Osteocyte (in vitro differentiated cells): ENCODE measurements at regions not wholly inside any gene's neighbourhood (a gene's known extent, or its start where the extent isn't known, plus 50 kb on each side); places are given as distances from the start of the nearest gene placed in this dataset.
A peak's percentile ranks its signal among the peaks of the same experiment; 100 is the strongest.

Experiments used
- DNase-seq: peaks from one replicate; pipeline ENCODE4 v3.0.0; 2021; ENCODE audit warnings: mixed read lengths; ENCODE audit not compliant: unreplicated experiment; ENCODE audit errors: extremely low spot score
- H3K27ac Mint-ChIP-seq: one replicate; pipeline ENCODE4 v1.8.0; 2021; ENCODE audit warnings: mild to moderate bottlenecking, mixed read lengths; ENCODE audit not compliant: unreplicated experiment
- H3K27me3 Mint-ChIP-seq: one replicate; pipeline ENCODE4 v1.8.0; 2021; ENCODE audit warnings: mixed read lengths; ENCODE audit not compliant: unreplicated experiment
- H3K36me3 Mint-ChIP-seq: one replicate; pipeline ENCODE4 v1.8.0; 2021; ENCODE audit warnings: mixed read lengths; ENCODE audit not compliant: unreplicated experiment
- H3K4me1 Mint-ChIP-seq: one replicate; pipeline ENCODE4 v1.8.0; 2021; ENCODE audit warnings: mixed read lengths; ENCODE audit not compliant: unreplicated experiment
- H3K4me3 Mint-ChIP-seq: one replicate; pipeline ENCODE4 v1.8.0; 2021; ENCODE audit warnings: mild to moderate bottlenecking, moderate library complexity, mixed read lengths; ENCODE audit not compliant: unreplicated experiment
- H3K9me3 Mint-ChIP-seq: one replicate; pipeline ENCODE4 v1.8.0; 2021; ENCODE audit warnings: mixed read lengths; ENCODE audit not compliant: unreplicated experiment
- TF ChIP-seq, protein P1 (sequence below): fragments of 200-600 bp; sonication (generic); IDR thresholded peaks from 2 replicates; pipeline ENCODE4 v1.5.0; 2021; ENCODE audit warnings: antibody characterized with exemption, mild to moderate bottlenecking, moderate library complexity

DNA sequence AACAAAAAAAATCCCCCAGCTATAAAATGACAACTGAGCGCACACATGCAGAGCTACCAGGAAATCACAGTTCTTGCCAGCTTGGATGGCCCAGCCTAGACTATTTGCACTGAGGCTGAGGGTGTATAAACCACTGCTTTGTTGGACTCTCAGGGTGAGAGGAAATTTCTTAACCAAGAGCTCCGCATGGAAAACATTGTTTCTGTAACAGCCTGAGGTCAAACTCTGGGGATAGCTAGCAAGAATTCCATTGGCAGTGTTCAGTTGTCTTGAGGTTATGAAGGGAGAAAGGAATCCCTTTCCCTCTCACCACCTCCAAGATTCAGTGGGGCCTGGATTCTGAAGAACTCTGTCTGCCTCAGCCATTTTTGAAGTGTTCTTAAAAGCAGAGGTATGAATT is 360.0 kb downstream of the OSTF1 start:
- H3K9me3 Mint-ChIP-seq: peaks cover 21% of the 10 kb centered on the region
- peak overlapping the region; percentile 92 for H3K27ac Mint-ChIP-seq
- no peaks in the 10 kb centered on the region for H3K27me3 Mint-ChIP-seq
- H3K36me3 Mint-ChIP-seq: no peaks in the 10 kb centered on the region
- H3K4me1 Mint-ChIP-seq: peaks cover 69% of the 10 kb centered on the region
- no peak overlapping the region for H3K4me3 Mint-ChIP-seq
- DNase-seq: no peak
- TF ChIP-seq, protein P1, sequence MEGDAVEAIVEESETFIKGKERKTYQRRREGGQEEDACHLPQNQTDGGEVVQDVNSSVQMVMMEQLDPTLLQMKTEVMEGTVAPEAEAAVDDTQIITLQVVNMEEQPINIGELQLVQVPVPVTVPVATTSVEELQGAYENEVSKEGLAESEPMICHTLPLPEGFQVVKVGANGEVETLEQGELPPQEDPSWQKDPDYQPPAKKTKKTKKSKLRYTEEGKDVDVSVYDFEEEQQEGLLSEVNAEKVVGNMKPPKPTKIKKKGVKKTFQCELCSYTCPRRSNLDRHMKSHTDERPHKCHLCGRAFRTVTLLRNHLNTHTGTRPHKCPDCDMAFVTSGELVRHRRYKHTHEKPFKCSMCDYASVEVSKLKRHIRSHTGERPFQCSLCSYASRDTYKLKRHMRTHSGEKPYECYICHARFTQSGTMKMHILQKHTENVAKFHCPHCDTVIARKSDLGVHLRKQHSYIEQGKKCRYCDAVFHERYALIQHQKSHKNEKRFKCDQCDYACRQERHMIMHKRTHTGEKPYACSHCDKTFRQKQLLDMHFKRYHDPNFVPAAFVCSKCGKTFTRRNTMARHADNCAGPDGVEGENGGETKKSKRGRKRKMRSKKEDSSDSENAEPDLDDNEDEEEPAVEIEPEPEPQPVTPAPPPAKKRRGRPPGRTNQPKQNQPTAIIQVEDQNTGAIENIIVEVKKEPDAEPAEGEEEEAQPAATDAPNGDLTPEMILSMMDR: no peak

DNA sequence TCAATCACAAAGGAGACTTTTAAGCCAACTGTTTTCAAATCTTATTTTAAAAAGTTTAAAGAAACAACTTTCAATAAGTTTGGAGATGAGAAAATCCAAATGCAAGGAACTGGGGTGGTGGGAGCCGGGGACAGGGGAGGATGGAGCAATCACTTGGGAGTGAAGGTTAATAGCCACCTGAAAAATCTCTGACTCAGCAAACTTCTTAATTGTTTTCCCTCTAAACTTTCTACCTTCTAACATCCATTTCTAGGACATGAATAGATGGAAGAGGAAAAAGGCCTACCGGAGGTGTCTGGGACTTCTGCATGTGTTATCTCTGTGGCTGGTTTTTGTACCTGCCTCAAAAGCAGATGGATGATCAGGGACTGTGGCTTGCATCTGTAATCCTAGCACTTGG is 360.6 kb downstream of the OSTF1 start:
- H3K4me3 Mint-ChIP-seq: no peak overlapping the region
- H3K27ac Mint-ChIP-seq: peak overlapping the region; percentile 92
- no peaks in the 10 kb centered on the region for H3K36me3 Mint-ChIP-seq
- H3K27me3 Mint-ChIP-seq: no peaks in the 10 kb centered on the region
- DNase-seq: no peak
- peaks cover 73% of the 10 kb centered on the region for H3K4me1 Mint-ChIP-seq
- TF ChIP-seq, protein P1: no peak
- peaks cover 15% of the 10 kb centered on the region for H3K9me3 Mint-ChIP-seq

DNA sequence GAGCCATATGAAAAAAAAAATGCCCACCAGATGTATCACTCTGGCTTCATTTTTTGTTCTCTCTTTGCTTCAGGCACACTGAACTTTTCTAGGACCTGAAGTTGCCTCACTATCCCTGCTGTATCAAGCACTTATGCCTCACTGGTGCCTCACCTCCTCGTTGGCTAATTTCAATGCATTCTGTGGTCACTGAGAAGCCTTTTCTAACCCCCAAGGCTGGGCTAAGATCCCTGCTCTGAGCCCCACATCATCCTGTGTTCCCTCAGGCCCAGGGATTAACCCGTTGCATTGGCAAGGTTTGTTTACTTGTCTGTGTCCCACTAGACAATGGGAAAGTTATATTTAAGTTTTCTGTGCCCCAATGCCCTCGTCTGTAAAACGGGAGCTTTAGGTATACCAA is 362.7 kb downstream of the OSTF1 start:
- Mint-ChIP-seq H3K27ac (peak overlapping the region; percentile 87), H3K9me3 (no peaks in the 10 kb centered on the region), H3K36me3 (no peaks in the 10 kb centered on the region), H3K4me3 (no peak overlapping the region), H3K4me1 (peaks cover 74% of the 10 kb centered on the region), H3K27me3 (no peaks in the 10 kb centered on the region)
- no peak for DNase-seq
- TF ChIP-seq, protein P1: no peak

DNA sequence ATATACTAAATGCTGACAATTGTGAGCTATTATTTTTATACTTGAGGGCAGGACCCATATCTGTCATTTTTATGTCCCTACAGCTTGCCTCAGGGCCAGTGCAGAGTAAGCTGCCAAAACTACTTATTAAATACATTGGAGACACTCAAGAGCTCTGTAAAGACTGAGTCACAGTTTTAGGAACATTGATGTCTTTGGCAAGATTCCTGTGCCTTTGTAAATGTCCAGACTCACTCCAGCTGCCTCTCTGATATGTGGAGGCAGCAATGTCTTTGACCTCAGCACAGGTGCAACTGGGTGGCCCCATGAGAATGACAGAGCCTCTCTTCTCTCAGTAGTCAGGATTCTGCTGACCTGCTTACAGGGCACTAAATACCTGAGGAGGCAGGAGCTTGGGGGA is 363.2 kb downstream of the OSTF1 start:
- H3K27me3 Mint-ChIP-seq: no peaks in the 10 kb centered on the region
- H3K36me3 Mint-ChIP-seq: no peaks in the 10 kb centered on the region
- no peak for DNase-seq
- H3K4me1 Mint-ChIP-seq: peaks cover 77% of the 10 kb centered on the region
- TF ChIP-seq, protein P1: no peak
- no peak overlapping the region for H3K4me3 Mint-ChIP-seq
- no peaks in the 10 kb centered on the region for H3K9me3 Mint-ChIP-seq
- peak overlapping the region; percentile 87 for H3K27ac Mint-ChIP-seq

DNA sequence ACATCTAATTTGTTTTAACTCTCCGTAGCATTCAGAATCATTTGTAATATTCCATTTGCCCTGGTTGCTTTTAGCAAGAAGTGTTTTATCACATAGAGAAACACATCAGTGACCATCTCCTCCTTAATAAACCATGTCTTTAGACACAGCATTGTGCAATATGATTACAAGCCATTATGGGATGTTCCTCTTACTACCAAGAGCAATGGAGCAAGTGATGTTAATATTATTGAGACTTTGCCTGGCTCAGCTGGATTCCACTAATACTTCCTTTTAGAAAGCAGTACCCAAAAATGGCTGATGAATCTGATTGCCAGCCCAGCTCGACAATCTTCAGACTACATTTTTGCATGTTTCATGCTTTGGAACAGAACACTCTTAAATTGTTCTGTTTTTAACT is 364.2 kb downstream of the OSTF1 start:
- Mint-ChIP-seq H3K27ac (peak overlapping the region; percentile 45), H3K4me3 (no peak overlapping the region), H3K27me3 (no peaks in the 10 kb centered on the region), H3K9me3 (no peaks in the 10 kb centered on the region), H3K36me3 (no peaks in the 10 kb centered on the region), H3K4me1 (peaks cover 79% of the 10 kb centered on the region)
- no peak for DNase-seq
- TF ChIP-seq, protein P1: no peak
